Activated gamma-delta T cell treated with anti-CD3 and anti-CD28 coated beads, Interleukin-2, amount 50 U/mL, for 16 hours (primary cell): ENCODE measurements at regions not wholly inside any gene's neighbourhood (a gene's known extent, or its start where the extent isn't known, plus 50 kb on each side); places are given as distances from the start of the nearest gene placed in this dataset.

Experiments used
- DNase-seq: peaks from one replicate; pipeline ENCODE4 v3.0.0-alpha.2; 2020; ENCODE audit warnings: low read depth

- DNase-seq = no peak
Measured at GRCh38 chr5:167754501-167755021, 536.9 kb upstream of the WWC1 start.

- DNase-seq = no peak
Measured at GRCh38 chr5:167755420-167755819, 536.0 kb upstream of the WWC1 start.

- DNase-seq = no peak
Measured at GRCh38 chr5:167759057-167759821, 532.2 kb upstream of the WWC1 start.

DNA sequence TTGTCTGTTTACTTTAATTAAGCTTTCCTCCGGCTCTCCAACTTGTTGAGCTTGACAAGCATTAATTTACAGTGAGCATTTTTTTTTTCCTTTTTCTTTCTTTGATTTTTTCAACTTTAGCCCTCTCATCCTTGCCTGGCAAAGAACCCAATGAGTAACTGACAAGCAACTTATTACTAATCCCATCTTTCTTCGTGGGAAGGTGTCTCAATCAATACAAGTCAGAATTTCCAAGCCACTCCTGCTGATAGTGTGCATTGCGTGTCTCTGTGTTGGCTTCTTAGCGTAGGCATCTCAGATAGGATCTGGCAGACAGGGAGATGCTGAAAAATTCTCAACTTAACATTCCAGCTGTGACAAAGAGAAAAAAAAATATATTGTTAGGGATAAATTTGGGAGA, 527.7 kb upstream of the WWC1 start:
- no peak for DNase-seq

DNA sequence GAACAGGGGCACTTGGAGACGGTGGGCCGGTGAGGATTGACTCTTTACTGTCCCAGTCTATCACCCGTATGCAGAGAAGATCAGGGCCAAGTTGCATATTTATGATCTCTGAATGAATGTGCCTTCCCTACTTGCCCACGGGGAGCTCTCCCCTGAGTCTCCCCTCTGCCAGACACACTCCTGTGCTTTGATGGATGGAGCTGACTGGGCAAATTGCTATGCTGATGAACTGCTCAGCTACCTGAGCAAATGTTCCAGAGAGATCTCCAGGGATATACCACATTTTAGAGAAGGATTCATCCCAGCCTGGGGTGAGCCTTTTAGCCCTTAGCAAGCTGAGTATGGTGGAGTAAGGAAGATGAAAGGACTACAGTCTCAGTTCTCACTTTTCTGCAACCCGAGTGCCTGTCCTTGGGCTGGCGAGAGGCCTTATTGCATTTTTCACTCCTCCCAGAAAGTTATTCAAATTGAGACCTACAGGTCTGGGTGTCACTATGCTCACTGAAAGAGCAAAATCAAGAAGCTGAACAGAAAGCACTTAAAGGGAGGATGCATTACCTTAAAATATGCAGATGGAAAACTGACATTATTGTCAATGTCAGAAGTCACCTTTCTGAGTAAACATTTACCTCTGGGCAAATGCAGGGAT, 526.7 kb upstream of the WWC1 start:
- DNase-seq = no peak

GRCh38 chr5:167765352-167765751, 526.1 kb upstream of the WWC1 start:
- DNase-seq = no peak

DNA sequence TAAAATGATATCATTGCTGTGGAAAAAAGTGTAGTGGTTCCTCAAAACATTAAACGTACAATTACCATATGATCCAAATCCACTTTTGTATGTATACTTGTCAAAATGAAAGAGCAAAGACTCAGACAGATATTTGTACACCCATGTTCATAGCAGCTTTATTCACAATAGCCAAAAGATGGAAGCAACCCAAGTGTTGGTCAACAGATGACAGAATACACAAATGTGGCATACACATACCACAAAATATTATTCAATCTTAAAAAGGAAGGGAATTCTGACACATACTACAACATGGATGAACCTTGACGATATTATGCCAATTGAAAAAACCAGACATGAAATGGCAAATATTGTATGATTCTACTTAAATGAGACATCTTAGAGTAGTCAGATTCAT, 524.5 kb upstream of the WWC1 start:
- DNase-seq = no peak

GRCh38 chr5:167767795-167768194, 523.6 kb upstream of the WWC1 start:
- no peak for DNase-seq

GRCh38 chr5:167769846-167770413, 521.5 kb upstream of the WWC1 start:
- no peak for DNase-seq

- no peak for DNase-seq
Measured at GRCh38 chr5:167770461-167770860, 521.0 kb upstream of the WWC1 start.

- no peak for DNase-seq
Measured at GRCh38 chr5:167771571-167771970, 519.9 kb upstream of the WWC1 start.

GRCh38 chr5:167773668-167774301, 517.7 kb upstream of the WWC1 start:
- no peak for DNase-seq

DNA sequence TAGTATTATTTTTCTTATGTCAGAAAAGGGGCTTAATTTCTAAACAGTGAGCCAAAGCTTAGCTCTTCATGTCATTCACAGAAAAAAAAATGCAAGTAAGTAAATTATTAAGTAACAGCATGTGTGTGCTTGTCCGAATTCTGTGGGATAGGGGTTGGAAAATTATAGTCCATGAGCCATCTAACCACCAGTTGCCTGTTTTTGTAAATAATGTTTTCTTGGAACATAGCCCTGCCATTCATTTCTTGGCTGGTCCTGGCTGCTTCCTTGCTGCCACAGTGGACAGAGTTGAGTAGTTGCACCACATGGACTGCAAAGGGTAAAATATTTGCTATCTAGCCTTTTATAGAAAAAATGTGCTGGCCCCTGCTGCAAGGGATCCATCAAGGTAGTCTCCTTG, 513.7 kb upstream of the WWC1 start:
- DNase-seq = no peak

DNA sequence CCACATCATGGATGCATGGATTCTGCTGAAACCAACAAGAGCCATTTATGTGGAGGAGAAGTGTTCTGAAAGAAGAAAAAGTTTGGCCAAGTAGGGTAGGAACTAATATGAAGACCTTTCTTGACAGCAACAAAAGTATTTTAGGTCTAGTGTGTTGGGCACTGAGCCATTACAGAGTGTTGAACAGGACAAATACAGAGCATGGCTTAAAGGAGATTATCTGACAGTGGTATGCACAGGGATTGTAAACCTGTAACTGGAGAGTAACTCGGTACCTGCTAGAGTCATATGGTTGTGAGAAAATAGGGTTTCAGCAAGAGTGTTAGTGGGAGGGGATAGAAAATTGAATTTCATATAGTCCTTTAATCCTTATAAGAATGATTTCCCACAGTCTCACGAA, 513.2 kb upstream of the WWC1 start:
- no peak for DNase-seq

DNA sequence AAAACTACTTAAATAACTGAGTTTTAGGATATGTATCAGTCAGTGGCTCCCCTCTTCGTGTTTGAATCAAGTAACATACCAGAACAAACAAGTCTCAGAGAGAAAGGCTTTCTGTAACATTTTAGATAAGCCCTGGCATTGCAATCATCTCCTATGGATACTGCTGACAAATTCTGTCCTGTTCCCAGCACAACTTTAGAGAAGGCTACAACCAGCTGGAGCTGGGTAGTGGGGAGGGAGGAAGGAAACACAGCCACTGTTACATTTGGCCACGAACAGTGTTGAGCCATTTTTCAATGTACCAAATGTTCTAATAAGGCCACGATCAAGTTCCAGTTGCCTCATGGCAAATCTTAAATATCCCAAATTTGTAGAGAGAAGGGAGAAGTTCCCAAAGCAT, 511.8 kb upstream of the WWC1 start:
- DNase-seq = no peak

- no peak for DNase-seq
Measured at GRCh38 chr5:167780177-167780576, 511.3 kb upstream of the WWC1 start.

- DNase-seq = no peak
Measured at GRCh38 chr5:167783145-167783817, 508.2 kb upstream of the WWC1 start.

DNA sequence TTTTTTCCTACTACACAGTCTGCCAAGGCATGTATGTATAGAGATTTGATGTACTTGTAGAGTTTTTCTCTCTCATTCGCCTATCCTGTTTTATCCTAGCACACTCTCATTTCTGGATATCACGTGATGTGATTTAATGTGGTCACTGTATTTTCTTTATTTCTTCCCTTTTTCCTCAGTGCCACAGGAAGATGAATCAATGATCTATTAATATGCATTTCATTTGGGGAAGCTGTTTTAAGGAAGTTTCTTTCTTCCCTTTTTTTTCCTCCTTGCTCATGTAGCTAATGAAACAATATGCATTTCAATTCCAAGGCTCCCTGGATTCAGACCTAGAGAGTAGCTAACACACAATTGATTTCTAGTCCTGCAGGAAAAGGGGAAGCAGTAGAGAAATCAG, 506.3 kb upstream of the WWC1 start:
- no peak for DNase-seq

DNA sequence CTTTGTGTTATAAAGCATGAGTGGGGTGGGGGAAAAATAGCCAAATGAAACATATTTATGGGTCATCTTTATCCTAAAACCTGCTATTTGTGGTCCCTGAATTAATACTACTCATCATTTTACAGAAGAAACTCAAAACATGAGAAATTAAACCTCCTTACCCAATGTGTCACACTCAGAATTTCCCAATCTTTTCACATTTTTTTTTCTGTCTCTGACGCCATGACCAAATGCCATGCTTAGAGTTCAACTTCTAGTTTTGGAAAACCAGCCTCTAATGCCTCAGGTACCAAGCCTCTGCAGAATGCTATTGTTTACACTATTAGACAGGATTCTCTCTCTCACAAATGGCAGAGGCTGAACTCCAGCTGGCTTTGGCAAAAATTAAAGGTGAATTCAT, 505.5 kb upstream of the WWC1 start:
- no peak for DNase-seq

- no peak for DNase-seq
Measured at GRCh38 chr5:167786871-167787578, 504.4 kb upstream of the WWC1 start.

- no peak for DNase-seq
Measured at GRCh38 chr5:167790045-167790444, 501.4 kb upstream of the WWC1 start.
